ENCODE measurements at regions not wholly inside any gene's neighbourhood (a gene's known extent, or its start where the extent isn't known, plus 50 kb on each side); places are given as distances from the start of the nearest gene placed in this dataset.

DNA sequence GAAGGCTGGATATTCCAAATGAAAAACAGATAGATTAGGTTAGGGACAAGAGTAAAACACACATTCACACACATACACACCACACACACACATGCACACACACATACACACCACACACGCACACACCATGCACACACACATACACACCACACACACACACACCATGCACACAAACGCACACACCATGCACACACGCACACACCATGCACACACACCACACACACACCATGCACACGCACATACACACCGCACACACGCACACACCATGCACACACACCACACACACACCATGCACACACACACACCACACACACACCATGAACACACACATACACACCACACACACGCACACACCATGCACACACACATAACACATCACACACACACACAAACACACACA, 203.7 kb upstream of the ZFHX3 start:
- no peak for DNase-seq (ENCODE audit: extremely low read depth, low read depth)

DNA sequence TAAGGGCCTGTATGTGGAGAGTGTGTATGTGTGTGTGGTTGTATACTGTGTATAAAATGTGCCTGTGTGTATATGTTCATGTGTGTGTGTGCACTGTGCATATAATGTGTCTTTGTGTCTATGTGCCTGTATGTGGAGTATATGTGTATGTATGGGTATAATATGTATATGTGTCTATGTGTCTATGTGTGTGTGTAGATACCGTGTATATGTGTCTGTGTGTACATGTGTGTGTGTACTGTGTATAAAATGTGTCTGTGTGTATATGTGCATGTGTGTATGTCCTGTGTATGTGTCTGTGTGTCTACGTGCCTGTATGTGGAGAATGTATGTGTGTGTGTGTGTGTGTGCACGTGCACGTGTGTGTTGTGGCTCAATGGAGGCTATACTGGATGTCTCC, 200.4 kb upstream of the ZFHX3 start:
- no peak for DNase-seq (ENCODE audit: extremely low read depth, low read depth)

DNA sequence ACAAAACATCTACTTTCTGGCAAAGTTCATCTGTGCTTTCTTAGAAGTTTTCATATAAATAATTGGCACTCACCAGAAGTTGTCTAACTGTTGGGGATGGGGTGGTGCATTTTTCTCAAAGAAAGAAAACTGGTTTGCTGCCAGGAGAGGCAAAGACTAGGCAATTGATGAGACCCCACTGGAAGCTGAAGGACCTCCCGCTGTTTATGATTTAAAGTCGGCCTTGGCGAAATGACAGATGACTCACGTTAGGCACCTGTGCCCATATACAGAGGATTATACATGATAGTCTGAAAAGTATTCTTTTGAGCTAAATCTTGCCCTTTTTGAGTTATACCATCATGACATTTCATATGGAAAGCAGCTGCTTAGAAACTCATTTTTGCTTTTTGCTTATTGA, 193.0 kb upstream of the ZFHX3 start:
- no peak for DNase-seq (ENCODE audit: extremely low read depth, low read depth)

DNA sequence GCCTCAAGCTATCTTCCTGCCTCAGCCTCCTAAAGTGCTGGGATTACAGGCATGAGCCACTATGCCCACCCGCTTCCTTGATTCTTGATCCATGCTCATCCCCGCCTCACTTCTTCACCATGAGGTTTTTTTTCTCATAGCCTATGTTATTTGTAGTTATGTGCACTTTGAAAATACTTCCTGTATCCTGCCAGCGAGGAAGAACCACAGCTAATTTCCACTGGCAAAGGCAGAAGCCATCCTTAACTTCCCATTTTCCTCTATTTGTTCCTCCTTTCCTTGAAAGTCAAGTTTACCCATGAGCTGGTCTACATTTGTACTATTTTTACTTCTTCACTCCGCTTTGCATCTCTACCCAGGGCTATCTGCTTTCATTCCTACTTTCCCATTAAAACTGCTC, 189.7 kb upstream of the ZFHX3 start:
- no peak for DNase-seq (ENCODE audit: extremely low read depth, low read depth)

DNA sequence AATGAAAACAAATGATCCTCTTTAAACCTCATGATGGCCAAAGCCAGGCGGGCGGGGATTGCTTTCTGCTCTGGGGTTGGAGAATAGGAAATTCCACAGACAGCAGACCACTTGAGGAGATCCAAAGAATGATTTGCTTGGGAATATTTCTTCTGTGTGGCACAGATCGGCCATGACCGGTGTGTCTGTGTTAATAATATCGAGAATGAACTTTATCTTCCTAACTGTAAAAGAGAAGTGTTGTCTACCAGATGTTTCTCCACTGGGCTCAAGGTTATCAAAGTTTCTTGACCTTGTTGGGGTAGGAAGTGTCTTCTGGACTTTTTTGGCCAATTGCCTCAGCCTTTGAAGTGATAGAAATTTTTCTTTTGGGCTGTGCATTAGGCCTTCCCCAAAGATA, 186.6 kb upstream of the ZFHX3 start:
- DNase-seq (ENCODE audit: extremely low read depth, low read depth), result no peak

DNA sequence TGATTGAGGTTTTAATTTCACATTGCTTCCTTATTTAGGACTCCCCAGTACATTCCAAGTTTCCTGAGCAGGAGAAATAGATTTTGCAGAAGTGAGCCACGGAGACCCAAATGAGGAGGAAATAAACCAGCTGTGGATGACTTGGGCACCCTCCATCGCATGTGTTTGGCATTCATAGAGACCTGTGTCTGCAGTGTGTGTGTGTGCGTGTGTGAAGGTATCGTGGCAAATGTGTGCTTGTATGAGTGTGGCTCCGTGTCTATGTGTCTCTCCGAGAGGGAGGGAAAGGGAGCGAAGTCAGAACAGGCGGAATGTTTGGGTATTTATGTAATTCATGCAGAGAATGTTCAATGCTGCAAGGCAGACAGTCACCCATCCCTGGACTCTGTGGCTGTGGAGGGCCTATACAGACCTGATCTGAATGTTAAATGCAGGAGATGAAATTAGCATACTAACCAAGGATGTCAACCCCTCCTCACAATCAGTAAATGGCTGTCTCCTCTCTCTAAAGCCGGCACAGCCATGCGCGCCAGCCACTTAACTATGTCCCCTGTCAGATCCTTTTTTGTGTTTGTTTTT, 186.0 kb upstream of the ZFHX3 start:
- no peak for DNase-seq (ENCODE audit: extremely low read depth, low read depth)

DNA sequence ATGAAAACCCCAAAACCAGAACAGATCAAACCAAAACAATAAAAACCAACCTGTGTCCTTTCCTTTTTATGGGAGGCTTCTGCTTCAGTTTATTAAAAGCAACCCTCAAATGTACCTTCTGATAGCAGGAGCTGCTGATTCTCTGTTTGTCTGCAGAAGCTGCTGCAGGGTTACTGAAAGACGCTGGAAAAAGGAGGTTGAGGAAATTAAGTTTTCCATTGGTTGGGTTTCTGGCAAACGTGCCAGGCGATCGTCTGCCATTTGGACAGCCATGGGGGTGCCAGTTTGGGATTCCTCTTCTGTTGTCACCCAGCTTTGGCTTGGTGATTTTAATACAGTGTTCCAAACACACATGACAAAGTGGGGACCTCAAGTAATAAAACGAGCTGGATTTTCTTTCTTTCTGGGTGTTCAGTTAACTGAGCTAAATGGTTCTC, 185.4 kb upstream of the ZFHX3 start:
- DNase-seq (ENCODE audit: extremely low read depth, low read depth), result no peak

DNA sequence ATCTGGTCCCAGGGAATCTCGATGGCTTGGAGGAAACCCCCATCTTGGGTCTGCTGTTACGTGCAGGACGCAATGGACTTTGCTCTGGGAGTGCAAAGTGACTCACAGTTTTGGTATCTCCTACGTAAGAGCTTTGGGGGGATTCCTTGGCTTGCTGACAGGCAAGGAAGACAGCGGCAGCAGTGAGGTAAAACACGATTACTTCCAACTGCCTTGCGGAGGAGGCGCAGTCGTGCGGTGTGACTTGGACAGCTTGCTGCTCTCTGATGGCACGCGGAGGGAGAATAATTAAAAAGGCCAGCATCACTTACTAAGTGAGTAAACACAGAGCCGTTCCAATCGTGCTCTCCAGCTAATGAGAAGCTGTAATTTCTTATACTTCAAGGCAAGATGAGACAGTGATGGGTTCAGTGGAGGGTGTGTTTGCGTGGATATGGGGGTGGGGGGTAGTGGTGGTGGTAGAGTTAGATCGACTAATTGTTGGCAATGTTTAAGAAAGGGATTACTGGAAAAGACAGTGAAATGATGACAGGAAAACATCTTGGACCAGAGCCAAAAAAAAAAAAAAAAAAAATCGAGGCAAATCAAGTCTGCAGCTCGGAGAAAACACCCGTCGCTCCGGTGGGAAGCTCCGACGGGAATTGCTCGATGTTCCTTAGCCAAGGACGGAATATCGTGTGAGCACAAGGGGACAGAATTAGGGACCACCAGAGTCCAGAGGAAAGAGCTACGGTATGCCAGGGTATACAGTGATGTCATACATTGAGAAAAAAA, 184.8 kb upstream of the ZFHX3 start:
- DNase-seq (ENCODE audit: extremely low read depth, low read depth), result peak; percentile 58

DNA sequence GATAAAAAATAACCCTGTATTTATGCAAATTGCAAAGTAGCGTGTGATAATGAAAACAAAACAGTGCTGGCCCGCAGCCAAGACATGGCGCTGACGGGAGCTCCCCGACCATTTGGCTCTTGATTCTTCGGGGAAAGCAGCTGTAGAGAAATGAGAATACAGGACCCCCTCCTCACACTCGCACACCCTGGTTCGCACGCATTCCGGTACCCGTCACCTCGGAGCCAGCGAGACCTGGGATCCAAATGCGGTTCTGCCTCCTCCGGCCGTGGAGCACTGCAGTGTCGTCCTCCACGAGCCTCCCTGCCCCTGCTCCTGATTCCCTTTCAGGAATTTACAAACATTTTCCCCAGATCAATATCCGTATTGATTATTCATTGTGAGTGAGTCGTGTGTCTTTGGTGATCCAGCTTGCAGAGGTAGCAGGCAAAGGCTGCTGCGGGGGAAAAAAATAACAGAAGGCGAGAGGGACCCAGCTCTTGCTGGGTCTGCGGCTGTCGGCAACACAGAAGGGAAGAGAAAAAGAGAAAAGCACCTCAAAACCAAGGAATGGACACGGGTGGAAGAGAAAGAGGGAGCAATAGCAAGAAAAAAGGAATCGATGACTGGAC, 184.1 kb upstream of the ZFHX3 start:
- DNase-seq (ENCODE audit: extremely low read depth, low read depth), result no peak

DNA sequence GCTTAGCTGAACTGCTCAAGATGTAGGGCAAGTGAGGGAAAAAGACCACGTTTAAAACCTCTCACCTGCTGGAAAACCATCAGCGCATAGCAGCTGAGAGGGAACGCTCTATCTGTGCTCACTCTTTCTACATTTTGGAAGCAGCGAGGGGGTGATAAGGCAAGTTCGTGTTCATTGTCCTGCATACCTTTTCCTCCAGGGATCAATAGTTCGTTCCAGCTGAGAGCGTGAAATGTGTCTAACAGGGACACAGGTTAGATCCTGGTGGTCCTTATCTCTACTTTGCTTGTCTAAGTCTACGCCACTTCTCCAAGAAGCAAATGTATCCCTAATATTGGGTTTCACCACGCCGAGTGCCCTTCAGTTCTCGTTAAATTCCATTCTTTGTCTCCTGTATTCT, 183.5 kb upstream of the ZFHX3 start:
- DNase-seq (ENCODE audit: extremely low read depth, low read depth), result no peak

DNA sequence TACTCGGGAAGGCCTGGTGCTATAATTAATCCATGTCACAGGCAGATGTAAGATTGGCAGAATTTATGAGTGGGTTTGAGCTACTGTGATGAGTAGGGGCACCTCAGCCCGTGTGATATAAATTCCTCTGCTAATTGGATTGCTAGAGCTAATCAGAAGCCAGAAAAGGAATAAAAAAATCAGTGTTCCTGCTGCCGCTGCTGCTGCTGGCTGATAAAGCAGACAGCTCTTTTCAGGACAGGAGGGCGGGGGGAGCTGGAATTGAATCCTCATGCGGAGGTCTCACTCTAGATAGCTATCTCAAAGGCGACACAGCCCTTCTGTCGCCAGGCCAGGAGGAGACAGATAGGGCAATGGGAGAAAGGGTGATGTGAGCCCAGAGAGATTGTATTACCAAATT, 182.7 kb upstream of the ZFHX3 start:
- no peak for DNase-seq (ENCODE audit: extremely low read depth, low read depth)

DNA sequence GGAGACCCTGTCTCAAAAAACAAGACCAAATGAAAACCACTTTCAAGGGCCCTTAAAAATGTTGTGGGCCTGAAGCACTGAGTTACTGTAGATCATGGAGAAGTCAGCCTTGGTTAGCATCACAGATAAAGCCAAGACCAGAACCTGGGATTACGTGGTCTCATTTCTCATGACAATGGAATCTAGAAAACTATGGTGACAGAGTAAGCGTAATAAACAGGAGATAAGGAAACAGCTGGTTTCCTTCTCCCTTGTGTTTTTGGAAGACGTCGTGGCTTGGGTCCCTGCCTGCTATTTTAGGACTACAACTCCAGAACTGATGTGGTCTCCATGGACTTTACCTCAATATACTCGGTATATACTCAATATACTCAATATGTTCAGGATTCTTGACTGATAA, 180.7 kb upstream of the ZFHX3 start:
- no peak for DNase-seq (ENCODE audit: extremely low read depth, low read depth)

DNA sequence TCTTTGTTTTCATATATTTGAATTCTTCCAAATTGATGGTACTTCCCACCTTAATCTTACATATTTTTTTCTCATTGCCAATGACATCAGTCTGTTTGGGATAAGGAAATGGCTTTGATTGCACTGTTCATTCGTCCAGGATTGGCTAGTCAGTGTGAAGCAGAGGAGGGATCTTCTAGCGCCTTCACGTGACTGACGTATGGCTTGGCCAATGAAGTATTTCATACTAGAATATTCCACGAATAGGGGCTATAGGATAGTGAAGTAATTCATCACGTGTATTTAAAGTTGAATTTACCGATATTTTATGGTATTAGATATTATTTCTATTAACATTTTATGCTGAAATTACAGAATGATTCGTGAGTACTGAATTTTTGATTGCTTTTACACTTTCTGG, 178.7 kb upstream of the ZFHX3 start:
- no peak for DNase-seq (ENCODE audit: extremely low read depth, low read depth)

DNA sequence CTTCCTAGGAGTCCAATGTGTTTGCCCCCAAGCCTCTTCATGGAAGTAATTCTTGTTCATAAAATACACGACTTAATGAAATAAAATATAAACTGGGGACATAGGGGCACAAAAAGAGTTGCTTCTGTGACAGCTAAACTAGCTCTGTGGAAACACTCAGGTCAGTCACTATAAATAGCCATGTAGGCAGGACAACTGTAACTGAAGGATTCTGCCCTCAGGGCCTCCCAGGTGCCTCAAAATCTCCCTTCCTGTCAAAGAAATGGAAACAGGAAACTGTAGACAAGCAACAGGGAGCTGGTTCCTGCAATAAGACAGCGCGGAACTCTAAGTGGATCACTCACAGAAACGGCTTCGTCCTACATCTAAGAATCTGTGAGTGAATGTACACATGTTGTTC, 178.1 kb upstream of the ZFHX3 start:
- no peak for DNase-seq (ENCODE audit: extremely low read depth, low read depth)

DNA sequence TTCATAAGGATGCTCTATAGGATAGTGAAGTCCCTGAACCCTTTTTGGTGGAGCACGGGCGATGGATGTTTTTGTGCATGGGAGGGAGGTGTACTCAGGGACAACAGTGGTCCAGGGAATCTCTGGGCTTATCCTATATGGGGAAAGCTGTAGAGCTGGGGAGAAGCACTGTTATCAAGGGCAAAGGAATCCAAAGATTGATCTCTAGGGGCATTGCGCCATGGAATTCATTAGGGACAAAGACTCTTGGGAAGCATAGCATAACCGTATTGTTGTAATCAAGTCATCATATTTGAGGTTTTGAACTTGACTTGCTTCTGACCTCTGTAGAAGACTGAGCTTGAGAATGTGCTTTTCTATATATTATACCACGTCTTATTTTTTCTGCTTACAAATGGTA, 172.9 kb upstream of the ZFHX3 start:
- DNase-seq (ENCODE audit: extremely low read depth, low read depth), result no peak

DNA sequence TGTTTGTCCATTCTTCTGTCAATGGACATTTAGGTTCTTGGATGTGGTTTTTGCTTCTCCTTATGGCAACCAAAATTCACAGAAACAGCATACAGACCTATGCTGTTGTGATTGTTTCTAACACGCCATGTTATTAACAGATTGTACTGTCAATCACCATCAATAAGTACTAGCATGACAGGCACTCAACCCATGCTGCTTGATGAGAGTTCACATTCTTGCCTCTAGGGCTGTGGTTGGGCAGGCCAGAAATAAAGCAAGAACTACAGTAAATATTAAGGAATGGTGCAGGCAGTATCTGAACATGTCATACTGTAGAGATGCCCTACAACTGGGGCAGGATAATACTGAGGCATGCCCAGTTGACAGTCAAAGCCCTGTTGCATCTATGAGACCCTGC, 171.2 kb upstream of the ZFHX3 start:
- no peak for DNase-seq (ENCODE audit: extremely low read depth, low read depth)

DNA sequence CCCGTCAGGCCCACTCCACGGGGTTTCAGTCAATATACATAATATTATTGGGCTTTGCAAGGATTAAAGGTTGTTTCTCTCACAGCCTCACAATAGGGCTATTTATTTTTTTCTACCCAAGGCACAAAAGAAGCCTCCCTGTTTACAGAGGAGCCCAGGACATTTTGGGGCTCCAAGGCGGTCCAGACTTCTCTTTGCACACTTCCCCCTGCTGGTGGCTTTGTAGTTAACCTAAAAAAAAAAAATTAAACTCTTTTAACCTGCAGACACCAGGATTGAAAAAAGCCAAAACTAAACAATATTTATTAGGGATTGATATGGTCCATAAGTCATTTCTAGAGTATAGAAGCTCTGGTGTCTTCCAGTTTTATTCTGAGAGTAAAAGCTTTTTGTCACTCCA, 169.7 kb upstream of the ZFHX3 start:
- no peak for DNase-seq (ENCODE audit: extremely low read depth, low read depth)

DNA sequence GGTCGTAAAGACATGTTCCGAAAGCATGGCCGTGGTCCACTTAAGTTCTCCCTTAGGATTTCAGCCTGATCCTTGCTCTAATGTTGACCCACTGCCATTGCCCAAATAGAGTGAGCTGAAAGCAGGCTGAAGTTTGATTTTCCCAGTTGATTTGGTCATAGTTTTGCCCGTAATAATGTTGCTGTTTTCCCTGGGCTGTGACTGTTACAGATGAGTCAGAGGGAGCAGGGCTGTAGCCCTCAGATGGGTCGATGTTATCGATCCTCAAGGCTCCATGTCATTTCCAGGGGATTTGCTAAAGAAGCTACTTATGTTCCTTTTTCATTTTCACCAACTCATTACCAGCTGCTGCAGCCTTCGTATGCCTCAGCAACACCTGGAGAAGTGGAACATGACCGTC, 169.0 kb upstream of the ZFHX3 start:
- no peak for DNase-seq (ENCODE audit: extremely low read depth, low read depth)

DNA sequence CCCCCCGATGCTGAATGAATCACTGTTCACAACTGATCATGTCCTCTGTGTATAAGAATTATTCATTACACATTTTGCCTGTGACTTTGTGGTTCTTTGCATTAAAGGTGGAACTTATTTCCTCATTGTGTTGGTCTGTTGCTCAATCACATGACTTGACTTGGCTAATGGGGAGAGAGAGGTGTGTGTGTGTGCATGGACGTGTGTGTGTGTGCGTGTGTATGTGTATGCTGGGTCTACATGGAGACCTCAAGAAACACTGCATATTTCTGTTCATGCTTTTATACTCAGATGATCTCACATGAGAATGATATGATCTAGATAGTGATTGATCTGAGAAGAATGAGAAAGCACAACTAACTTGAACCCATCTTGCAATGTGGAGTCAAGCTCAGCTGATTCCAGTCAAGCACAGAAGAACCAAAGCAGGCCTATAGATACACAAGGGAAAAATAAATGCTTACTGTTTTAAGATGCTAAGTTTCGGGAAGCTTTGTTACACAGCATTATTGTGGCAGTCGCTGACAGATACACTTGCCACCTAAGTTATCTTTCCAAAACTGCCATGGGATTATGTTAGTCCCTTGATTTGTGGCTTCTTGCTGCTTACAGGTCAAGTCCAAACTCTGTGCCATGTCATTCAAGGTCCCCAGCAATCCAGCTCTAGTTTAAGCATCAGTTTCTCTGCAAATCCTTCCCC, 167.9 kb upstream of the ZFHX3 start:
- DNase-seq (ENCODE audit: extremely low read depth, low read depth), result no peak

DNA sequence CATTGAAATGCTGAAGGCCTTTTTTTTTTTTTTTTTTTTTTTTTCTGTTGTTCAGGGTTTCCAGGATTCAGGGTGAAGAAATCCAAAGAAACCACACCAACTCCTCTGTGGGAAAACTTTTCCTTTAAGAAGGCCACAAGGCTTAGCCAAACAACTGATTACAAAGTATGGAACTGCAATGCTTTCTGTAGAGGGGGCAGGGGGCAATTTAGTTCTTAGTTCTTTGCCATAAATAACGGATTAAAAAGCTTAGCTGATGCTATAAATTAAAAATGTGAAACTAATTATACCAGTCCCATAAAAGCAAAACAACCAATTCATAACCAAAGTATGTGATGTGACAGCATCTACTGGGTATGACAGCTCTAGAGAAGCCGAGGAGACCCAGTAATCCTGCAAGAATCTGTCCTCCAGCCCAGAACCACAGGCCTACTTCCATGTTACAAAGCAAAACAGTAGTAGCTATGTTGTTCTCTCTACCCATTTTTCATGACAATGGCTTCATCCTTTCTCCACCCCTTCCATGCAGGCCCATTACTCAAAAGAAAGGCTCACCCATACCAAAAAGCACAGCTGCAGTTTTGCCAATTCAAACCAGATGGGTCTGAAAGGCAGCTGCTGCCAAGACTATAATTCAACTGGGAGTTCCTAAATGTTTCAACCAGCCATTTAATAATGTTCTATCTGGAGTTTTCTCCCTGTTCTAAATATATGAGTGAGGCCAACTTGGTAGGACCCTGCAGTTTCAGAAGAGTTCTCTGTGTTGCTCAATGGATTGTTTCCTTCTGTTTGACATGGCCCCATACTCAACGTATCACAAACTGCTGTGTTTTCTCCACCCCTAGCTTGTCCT, 167.1 kb upstream of the ZFHX3 start:
- DNase-seq (ENCODE audit: extremely low read depth, low read depth), result no peak

Measured in NCI-H460 (cell line).